ENCODE measurements at regions not wholly inside any gene's neighbourhood (a gene's known extent, or its start where the extent isn't known, plus 50 kb on each side); places are given as distances from the start of the nearest gene placed in this dataset.

GRCh38 chr3:41041462-41041861 lies 157.8 kb upstream of the CTNNB1 start:
- DNase-seq (ENCODE audit: low spot score), result no peak

GRCh38 chr3:41041899-41042298 lies 157.4 kb upstream of the CTNNB1 start:
- DNase-seq (ENCODE audit: low spot score), result no peak

GRCh38 chr3:41044523-41044922 lies 154.8 kb upstream of the CTNNB1 start:
- DNase-seq (ENCODE audit: low spot score), result no peak

- DNase-seq (ENCODE audit: low spot score), result no peak
Measured at GRCh38 chr3:41045491-41045890, 153.8 kb upstream of the CTNNB1 start.

GRCh38 chr3:41050144-41050543 lies 149.2 kb upstream of the CTNNB1 start:
- DNase-seq (ENCODE audit: low spot score), result no peak

- DNase-seq (ENCODE audit: low spot score), result no peak
Measured at GRCh38 chr3:41053220-41053619, 146.1 kb upstream of the CTNNB1 start.

- no peak for DNase-seq (ENCODE audit: low spot score)
Measured at GRCh38 chr3:41060106-41060505, 139.2 kb upstream of the CTNNB1 start.

GRCh38 chr3:41064070-41064469 lies 135.2 kb upstream of the CTNNB1 start:
- no peak for DNase-seq (ENCODE audit: low spot score)

- no peak for DNase-seq (ENCODE audit: low spot score)
Measured at GRCh38 chr3:41064526-41064925, 134.8 kb upstream of the CTNNB1 start.

GRCh38 chr3:41065340-41065739 lies 134.0 kb upstream of the CTNNB1 start:
- DNase-seq (ENCODE audit: low spot score), result no peak

- no peak for DNase-seq (ENCODE audit: low spot score)
Measured at GRCh38 chr3:41073190-41073589, 126.1 kb upstream of the CTNNB1 start.

GRCh38 chr3:41075975-41076374 lies 123.3 kb upstream of the CTNNB1 start:
- no peak for DNase-seq (ENCODE audit: low spot score)

- no peak for DNase-seq (ENCODE audit: low spot score)
Measured at GRCh38 chr3:41076399-41076798, 122.9 kb upstream of the CTNNB1 start.

- DNase-seq (ENCODE audit: low spot score), result no peak
Measured at GRCh38 chr3:41080141-41080540, 119.2 kb upstream of the CTNNB1 start.

- DNase-seq (ENCODE audit: low spot score), result no peak
Measured at GRCh38 chr3:41088882-41089281, 110.4 kb upstream of the CTNNB1 start.

GRCh38 chr3:41089566-41089965 lies 109.7 kb upstream of the CTNNB1 start:
- no peak for DNase-seq (ENCODE audit: low spot score)

- no peak for DNase-seq (ENCODE audit: low spot score)
Measured at GRCh38 chr3:41092844-41093243, 106.5 kb upstream of the CTNNB1 start.

- DNase-seq (ENCODE audit: low spot score), result no peak
Measured at GRCh38 chr3:41093476-41093875, 105.8 kb upstream of the CTNNB1 start.

GRCh38 chr3:41094351-41094750 lies 105.0 kb upstream of the CTNNB1 start:
- DNase-seq (ENCODE audit: low spot score), result no peak

- no peak for DNase-seq (ENCODE audit: low spot score)
Measured at GRCh38 chr3:41095702-41096101, 103.6 kb upstream of the CTNNB1 start.

- DNase-seq (ENCODE audit: low spot score), result no peak
Measured at GRCh38 chr3:41097896-41098496, 101.3 kb upstream of the CTNNB1 start.

GRCh38 chr3:41101231-41101630 lies 98.1 kb upstream of the CTNNB1 start:
- DNase-seq (ENCODE audit: low spot score), result no peak

- no peak for DNase-seq (ENCODE audit: low spot score)
Measured at GRCh38 chr3:41102053-41102556, 97.2 kb upstream of the CTNNB1 start.

- DNase-seq (ENCODE audit: low spot score), result no peak
Measured at GRCh38 chr3:41102750-41103149, 96.6 kb upstream of the CTNNB1 start.

Data from CD4-positive, alpha-beta T cell treated with Interleukin-6 at 100 ng/mL for 8 hours (primary cell).